Skeletal muscle tissue (tissue), 3 donors: ENCODE measurements at regions not wholly inside any gene's neighbourhood (a gene's known extent, or its start where the extent isn't known, plus 50 kb on each side); places are given as distances from the start of the nearest gene placed in this dataset.

Experiments
- H3K27ac ChIP-seq: one replicate; pipeline ENCODE4 v1.7.0; 2013; ENCODE audit warnings: mild to moderate bottlenecking, low read depth, low read length, inconsistent platforms
- H3K27me3 ChIP-seq, 3 donors: one replicate each; pipeline ENCODE4 v1.7.0; 2013; ENCODE audit warnings: low read length in 3 of 3; ENCODE audit not compliant: control insufficient read depth in 3 of 3, insufficient read depth in 3 of 3
- H3K36me3 ChIP-seq, 3 donors: one replicate each; pipeline ENCODE4 v1.7.0; 2013; ENCODE audit warnings: low read length in 3 of 3; ENCODE audit not compliant: control insufficient read depth in 3 of 3, insufficient read depth in 3 of 3
- H3K4me1 ChIP-seq, 3 donors: one replicate each; pipeline ENCODE4 v1.7.0; 2013; ENCODE audit warnings: low read length in 3 of 3, mild to moderate bottlenecking in 3 of 3; ENCODE audit not compliant: control insufficient read depth in 3 of 3, insufficient read depth in 3 of 3
- H3K4me3 ChIP-seq, 3 donors: one replicate each; pipeline ENCODE4 v1.7.0; 2013; ENCODE audit warnings: low read length in 3 of 3
- H3K9ac ChIP-seq, 3 donors: one replicate each; pipeline ENCODE4 v1.7.0; 2013; ENCODE audit warnings: low read length in 3 of 3, mild to moderate bottlenecking in 3 of 3, moderate library complexity in 2 of 3, low read depth in 1 of 3
- H3K9me3 ChIP-seq, 3 donors: one replicate each; pipeline ENCODE4 v1.7.0; 2013; ENCODE audit warnings: low read length in 3 of 3; ENCODE audit not compliant: control insufficient read depth in 3 of 3
- donor health status: Osteomylitis.

DNA sequence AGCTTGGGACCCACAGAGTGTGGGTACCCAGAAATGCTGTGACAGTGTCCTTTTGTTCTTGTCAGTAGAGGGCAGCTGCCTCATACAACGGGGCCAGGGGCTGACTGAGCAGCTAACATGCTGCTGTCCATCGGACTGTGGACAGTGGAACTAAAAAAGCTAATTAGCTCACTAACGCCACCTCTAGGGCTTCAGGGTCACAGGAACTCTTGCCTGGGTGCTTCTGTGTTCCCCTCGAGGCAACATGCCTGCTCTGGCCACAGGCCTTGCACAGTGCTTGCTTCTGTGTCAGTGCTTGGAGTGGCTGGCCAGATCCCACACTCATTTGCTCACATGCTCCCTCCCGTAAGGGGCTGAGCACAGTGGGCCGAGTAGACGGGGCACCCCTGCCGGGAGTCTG, 377.0 kb downstream of the OLFM4 start:
- Histone ChIP-seq H3K27ac (no peak overlapping the region), H3K9ac (no peak overlapping the region), H3K36me3 (no peaks in the 10 kb centered on the region), H3K27me3 (no peaks in the 10 kb centered on the region), H3K4me3 (no peak overlapping the region), H3K9me3 (no peaks in the 10 kb centered on the region), H3K4me1 (no peaks in the 10 kb centered on the region)

DNA sequence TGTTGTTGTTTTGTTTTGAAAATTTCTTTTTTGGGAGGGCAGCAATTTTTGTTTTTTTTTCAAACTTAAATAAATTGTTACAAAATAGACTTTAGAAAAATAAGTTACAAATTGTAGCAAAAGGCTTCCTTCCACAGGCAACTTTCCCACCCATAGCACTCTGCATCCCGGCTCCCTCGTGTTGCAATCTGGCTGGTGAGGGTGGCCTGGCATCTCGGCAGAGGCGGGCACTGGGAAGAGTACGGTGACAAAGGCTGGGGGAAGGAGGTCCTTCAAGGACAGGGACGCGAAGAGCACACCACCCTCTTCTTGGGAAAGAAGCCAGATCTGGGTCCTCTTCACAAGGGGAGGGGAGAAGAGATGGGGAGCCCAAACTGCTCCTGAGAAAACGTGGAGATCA, 379.7 kb downstream of the OLFM4 start:
- Histone ChIP-seq H3K9me3 (no peaks in the 10 kb centered on the region), H3K27ac (no peak overlapping the region), H3K4me1 (no peaks in the 10 kb centered on the region), H3K36me3 (no peaks in the 10 kb centered on the region), H3K27me3 (no peaks in the 10 kb centered on the region), H3K9ac (no peak overlapping the region), H3K4me3 (no peak overlapping the region)

DNA sequence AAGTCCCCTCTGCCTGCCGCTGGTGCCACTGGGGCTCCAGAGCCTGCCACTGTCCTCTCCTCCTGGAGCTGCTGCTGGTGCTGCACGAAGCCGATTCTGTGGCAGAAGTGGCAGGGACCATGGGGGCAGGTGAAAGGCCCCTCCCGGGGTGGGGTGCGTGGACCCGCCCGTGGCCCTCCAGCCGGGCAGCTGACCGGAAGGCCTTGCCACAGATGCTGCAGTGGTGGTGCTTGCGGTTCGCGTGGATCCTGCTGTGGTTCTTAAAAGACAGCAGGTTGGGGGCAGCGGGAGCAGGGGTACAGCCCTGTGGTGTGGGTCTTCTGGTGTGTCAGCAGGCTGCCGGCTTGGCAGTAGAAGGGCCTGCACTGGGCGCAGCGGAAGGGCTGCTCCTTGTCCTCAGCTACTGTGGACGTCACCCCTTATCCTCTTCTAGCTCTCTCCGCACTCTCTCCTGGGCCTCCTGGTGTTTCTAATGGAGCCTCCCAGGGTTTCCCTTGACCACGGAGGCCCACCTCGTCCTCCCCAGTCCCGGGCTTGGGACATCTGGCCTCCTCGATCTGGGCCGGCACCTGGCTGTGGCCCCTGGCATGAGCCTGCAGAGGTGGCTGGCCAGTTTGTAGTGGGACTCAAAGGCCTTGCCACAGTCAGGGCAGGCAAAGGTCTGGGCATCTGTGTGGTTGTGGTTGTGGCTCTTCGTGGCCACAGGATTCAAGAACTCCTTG, 380.4 kb downstream of the OLFM4 start:
- Histone ChIP-seq H3K9ac (no peak overlapping the region), H3K9me3 (no peaks in the 10 kb centered on the region), H3K27me3 (no peaks in the 10 kb centered on the region), H3K36me3 (no peaks in the 10 kb centered on the region), H3K27ac (no peak overlapping the region), H3K4me1 (no peaks in the 10 kb centered on the region), H3K4me3 (no peak overlapping the region)

DNA sequence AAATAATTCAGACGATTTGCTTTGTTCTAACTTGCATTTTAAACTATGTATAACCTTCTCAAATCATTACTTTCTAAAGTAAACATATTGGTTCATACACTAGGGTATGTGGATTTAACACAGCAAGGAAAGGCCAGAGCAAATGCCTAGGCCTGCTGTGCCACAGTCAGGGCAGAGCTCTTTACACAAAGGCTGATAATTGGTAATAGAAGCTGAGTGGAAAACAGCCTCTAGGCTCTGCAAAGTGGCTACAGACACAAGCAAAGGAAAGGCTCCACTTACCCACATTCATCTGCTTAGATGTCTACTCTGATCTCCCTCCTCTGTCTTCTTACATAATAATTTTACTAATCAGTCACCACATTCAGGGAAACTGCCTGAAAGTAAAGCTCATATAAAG, 382.9 kb downstream of the OLFM4 start:
- Histone ChIP-seq H3K9me3 (no peaks in the 10 kb centered on the region), H3K4me3 (no peak overlapping the region), H3K27me3 (no peaks in the 10 kb centered on the region), H3K9ac (no peak overlapping the region), H3K36me3 (no peaks in the 10 kb centered on the region), H3K27ac (no peak overlapping the region), H3K4me1 (no peaks in the 10 kb centered on the region)

DNA sequence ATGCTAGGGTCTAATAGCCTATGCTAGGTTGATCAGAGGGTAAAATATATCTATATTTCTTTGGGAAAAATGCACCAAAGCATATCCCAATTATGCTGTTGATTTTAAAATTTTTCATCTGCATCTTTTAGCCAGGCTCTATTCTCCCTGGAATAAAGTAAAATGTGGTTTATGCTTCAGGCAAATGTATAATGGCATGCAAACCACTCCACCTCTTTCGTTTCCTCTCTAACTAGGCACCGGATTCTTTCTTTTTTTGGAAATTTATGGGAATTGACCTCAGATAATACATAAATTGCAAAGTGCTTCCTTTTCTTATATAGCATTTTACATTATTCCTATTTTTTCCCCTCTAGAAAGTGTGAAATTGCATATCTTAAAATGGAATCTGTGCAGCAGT, 386.5 kb downstream of the OLFM4 start:
- Histone ChIP-seq H3K9ac (no peak overlapping the region), H3K36me3 (no peaks in the 10 kb centered on the region)

DNA sequence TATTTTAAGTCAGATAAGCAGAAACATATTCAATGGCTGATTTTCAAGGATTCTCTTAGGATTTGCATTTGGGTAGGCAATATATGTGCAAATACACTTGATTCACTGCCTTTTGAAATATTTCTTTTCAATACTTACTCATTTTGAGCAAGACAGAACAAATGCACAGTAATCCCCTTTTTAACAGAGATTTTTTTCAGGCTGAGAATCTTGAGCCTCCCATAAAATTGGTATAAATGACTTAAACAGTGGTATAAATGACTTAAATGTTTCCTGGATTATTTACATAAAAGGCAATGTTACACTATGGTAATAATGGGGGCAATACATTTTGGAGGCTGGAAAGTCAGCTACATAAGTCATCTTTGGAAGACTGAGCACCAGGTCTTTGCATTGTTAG, 389.0 kb downstream of the OLFM4 start:
- H3K4me1 ChIP-seq, result no peaks in the 10 kb centered on the region
- no peak overlapping the region for H3K4me3 ChIP-seq
- no peaks in the 10 kb centered on the region for H3K27me3 ChIP-seq
- no peaks in the 10 kb centered on the region for H3K36me3 ChIP-seq
- no peak overlapping the region for H3K9ac ChIP-seq
- no peaks in the 10 kb centered on the region for H3K9me3 ChIP-seq
- no peak overlapping the region for H3K27ac ChIP-seq

More for the DNA sequence above, 386.5 kb downstream of the OLFM4 start:
- Histone ChIP-seq H3K4me3 (no peak overlapping the region), H3K9me3 (no peaks in the 10 kb centered on the region), H3K4me1 (no peaks in the 10 kb centered on the region), H3K27ac (no peak overlapping the region), H3K27me3 (no peaks in the 10 kb centered on the region)

DNA sequence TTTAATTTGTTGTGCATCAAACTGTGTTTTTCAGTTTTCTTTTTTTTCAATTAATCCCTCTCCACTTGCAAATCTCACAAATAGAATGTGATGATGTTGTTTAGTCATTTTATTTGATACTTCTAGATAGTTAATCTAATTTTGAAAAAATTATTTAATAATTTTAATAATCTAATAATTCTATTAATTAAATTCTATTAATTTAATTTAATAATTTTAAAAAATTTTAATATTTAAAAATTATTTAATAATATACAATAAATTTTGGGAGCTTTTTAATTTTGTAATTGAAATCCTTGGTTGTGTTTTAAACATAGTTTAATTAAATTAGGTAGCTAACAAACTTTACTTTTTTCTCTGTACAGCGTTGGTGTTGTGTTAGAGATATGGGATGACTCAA, 393.8 kb downstream of the OLFM4 start:
- Histone ChIP-seq H3K9me3 (no peaks in the 10 kb centered on the region), H3K27ac (no peak overlapping the region), H3K36me3 (no peaks in the 10 kb centered on the region), H3K27me3 (no peaks in the 10 kb centered on the region), H3K9ac (no peak overlapping the region), H3K4me3 (no peak overlapping the region), H3K4me1 (no peaks in the 10 kb centered on the region)

DNA sequence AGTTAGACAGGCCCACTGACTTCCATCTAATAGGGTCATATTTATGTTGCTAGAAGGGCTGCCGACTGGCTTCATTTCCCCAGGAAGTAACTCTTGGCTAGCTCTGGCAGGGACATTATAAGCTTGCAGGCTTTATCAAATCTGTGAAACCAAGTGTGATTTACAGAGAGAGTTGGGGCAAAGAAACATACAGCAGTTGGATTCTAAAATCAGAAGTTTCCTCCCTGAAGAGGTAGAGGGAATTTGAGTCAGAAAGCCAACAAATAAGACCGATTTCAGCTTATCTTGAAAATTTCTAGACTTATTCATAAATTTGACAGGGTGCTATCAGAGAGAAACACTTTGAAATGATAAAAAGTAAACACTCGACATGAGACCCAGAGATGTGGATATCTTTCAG, 407.8 kb downstream of the OLFM4 start:
- no peak overlapping the region for H3K4me3 ChIP-seq
- no peaks in the 10 kb centered on the region for H3K4me1 ChIP-seq
- H3K27me3 ChIP-seq, result no peaks in the 10 kb centered on the region
- no peak overlapping the region for H3K9ac ChIP-seq
- H3K27ac ChIP-seq, result no peak overlapping the region
- no peaks in the 10 kb centered on the region for H3K9me3 ChIP-seq
- no peaks in the 10 kb centered on the region for H3K36me3 ChIP-seq

DNA sequence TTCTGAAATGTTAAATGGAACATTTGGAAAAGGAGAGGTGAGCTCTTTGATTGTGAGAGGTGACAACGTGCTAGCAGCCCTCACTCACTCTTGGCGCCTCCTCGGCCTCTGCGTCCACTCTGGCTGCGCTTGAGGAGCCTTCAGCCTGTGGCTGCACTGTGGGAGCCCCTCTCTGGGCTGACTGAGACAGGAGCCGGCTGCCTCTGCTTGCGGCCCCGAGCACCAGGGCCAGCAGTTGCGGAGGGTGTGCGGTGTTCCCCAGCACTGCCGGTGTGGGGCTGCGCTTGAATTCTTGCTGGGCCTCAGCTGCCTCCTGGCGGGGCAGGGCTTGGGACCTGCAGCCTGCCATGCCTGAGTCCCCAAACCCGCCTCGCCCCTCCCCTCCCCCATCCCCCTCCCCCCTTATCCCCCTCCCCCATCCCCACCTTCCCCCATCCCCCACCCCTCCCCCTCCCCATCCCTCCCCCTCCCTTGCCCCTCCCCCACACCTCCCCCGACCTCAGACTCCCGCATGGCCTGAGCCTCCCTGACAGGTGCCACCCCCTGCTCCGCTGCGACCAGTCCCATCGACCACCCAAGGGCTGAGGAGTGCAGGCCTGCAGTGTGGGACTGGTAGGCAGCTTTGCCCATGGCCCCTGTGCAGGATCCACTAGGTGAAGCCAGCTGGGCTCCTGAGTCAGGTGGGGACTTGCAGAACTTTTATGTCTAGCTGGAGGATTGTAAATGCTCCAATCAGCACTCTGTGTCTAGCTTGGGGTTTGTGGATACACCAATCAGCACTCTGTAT, 411.0 kb downstream of the OLFM4 start:
- H3K36me3 ChIP-seq, result no peaks in the 10 kb centered on the region
- no peak overlapping the region for H3K4me3 ChIP-seq
- H3K9me3 ChIP-seq, result no peaks in the 10 kb centered on the region

DNA sequence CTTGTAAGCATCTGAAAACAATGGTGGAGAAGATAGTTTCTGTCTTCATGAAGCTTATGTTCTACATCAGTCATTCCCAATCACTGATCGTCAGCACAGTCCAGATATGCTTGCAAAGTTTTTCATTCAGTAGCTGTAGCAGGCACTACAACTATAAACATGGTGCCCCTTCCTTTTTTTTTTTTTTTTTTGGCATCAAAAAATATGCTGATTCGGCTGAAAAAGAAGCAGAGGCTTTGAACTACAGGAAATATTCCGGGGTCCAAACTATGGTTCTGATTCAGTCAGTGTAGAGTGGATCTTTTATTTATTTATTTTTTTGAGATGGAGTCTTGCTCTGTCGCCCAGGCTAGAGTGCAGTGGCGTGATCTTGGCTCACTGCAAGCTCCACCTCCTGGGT, 414.4 kb downstream of the OLFM4 start:
- Histone ChIP-seq H3K36me3 (no peaks in the 10 kb centered on the region), H3K27me3 (no peaks in the 10 kb centered on the region), H3K4me3 (no peak overlapping the region), H3K9me3 (no peaks in the 10 kb centered on the region), H3K4me1 (no peaks in the 10 kb centered on the region), H3K9ac (no peak overlapping the region), H3K27ac (no peak overlapping the region)

More for the DNA sequence above, 411.0 kb downstream of the OLFM4 start:
- Histone ChIP-seq H3K4me1 (no peaks in the 10 kb centered on the region), H3K27me3 (no peaks in the 10 kb centered on the region), H3K27ac (no peak overlapping the region), H3K9ac (no peak overlapping the region)
